ENCODE measurements at regions not wholly inside any gene's neighbourhood (a gene's known extent, or its start where the extent isn't known, plus 50 kb on each side); places are given as distances from the start of the nearest gene placed in this dataset.

GRCh38 chr9:26483991-26484390 lies 408.6 kb downstream of the CAAP1 start:
- TF ChIP-seq CTCF (IDR thresholded peaks at IDR 0.05; ENCODE audit: control insufficient read depth, insufficient read depth, low read depth, low read length, missing control alignments) = no peak
- no peak overlapping the region for H3K4me3 ChIP-seq (ENCODE audit: control insufficient read depth, low read depth, low read length)
- no peak for DNase-seq (ENCODE audit: low read depth)

GRCh38 chr9:26477963-26478362 lies 414.6 kb downstream of the CAAP1 start:
- no peak for DNase-seq (ENCODE audit: low read depth)
- H3K4me3 ChIP-seq (ENCODE audit: control insufficient read depth, low read depth, low read length) = no peak overlapping the region
- TF ChIP-seq CTCF (IDR thresholded peaks at IDR 0.05; ENCODE audit: control insufficient read depth, insufficient read depth, low read depth, low read length, missing control alignments) = no peak

DNA sequence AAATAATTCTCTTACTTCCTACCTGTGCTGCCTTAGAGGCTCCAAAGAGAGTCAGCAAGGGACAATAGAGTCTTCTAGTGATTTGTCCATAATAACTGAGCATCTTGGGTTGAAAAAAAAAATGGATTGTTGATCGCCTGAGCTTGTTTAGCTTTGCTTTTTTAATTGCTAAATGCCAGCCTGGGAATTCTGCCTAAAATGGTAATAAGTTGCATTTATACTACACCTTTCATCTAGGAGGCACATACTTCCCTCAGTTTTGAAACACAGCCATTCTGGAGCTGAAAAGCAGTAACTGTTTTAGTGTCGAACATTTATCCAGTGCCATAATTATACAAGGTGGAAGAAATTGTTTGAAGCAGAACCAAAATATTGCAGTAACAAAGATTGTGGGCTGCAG lies 421.3 kb downstream of the CAAP1 start:
- no peak for TF ChIP-seq CTCF (IDR thresholded peaks at IDR 0.05; ENCODE audit: control insufficient read depth, insufficient read depth, low read depth, low read length, missing control alignments)
- no peak overlapping the region for H3K4me3 ChIP-seq (ENCODE audit: control insufficient read depth, low read depth, low read length)
- DNase-seq (ENCODE audit: low read depth) = no peak

GRCh38 chr9:26470284-26470683 lies 422.3 kb downstream of the CAAP1 start:
- DNase-seq (ENCODE audit: low read depth) = no peak
- no peak overlapping the region for H3K4me3 ChIP-seq (ENCODE audit: control insufficient read depth, low read depth, low read length)
- no peak for TF ChIP-seq CTCF (IDR thresholded peaks at IDR 0.05; ENCODE audit: control insufficient read depth, insufficient read depth, low read depth, low read length, missing control alignments)

DNA sequence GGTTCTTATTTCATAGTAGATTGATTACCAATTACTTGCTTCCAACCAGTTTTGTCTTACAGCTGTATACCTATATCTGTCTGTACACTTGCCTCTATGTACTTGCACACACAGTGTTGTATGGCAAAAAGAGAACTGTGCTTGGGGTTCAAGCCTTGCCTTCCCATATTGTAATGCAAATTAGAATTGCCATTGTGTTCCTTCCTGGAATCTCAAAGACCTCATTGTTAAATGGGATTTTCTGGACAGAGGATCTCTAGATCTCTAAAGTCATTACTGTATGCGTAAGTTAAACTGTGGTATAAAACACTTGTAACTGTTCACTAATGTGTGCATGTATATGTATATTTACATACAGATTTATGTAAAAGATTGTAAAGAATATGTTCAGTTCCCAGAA lies 428.8 kb downstream of the CAAP1 start:
- no peak overlapping the region for H3K4me3 ChIP-seq (ENCODE audit: control insufficient read depth, low read depth, low read length)
- no peak for TF ChIP-seq CTCF (IDR thresholded peaks at IDR 0.05; ENCODE audit: control insufficient read depth, insufficient read depth, low read depth, low read length, missing control alignments)
- no peak for DNase-seq (ENCODE audit: low read depth)

DNA sequence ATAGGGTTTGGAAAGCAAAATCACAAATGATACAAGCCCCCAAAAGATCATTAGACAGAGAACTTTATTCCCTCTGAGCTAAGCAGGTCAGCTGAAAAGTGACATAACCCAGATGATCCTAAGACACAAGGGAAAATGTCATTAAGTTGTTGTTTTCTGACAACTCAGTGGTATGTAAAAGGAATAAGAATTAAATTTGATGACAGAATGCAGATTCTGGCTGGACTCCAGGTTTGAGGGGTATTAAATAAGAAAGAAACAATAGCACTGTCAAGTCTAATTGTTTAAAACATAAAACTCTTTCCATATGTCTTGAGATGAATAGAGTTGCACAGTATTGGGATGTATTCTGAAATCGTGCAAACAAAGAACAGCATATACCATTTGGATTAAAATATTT lies 429.9 kb downstream of the CAAP1 start:
- no peak for TF ChIP-seq CTCF (IDR thresholded peaks at IDR 0.05; ENCODE audit: control insufficient read depth, insufficient read depth, low read depth, low read length, missing control alignments)
- no peak for DNase-seq (ENCODE audit: low read depth)
- H3K4me3 ChIP-seq (ENCODE audit: control insufficient read depth, low read depth, low read length) = no peak overlapping the region

DNA sequence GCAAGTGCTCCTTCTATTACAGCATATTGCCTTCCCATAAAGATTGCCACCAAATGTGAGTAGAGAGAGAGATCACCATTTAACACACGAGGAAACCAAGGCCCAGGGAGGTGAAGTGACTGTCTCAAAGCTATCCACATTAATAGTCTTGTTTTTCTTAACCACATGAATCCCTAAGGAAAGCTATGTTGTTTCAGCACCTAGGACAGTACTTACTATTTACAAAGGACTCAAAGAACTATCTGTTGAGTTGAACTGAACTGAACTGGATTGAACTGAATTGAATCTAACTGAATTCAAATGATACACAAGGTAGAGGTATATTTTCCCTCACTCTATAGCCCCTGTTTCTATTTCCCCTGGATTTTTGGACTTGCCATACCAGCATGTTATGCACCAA lies 430.4 kb downstream of the CAAP1 start:
- no peak for DNase-seq (ENCODE audit: low read depth)
- no peak for TF ChIP-seq CTCF (IDR thresholded peaks at IDR 0.05; ENCODE audit: control insufficient read depth, insufficient read depth, low read depth, low read length, missing control alignments)
- H3K4me3 ChIP-seq (ENCODE audit: control insufficient read depth, low read depth, low read length) = no peak overlapping the region

Measured in AG09309 (cell line).